NCI-H2196 treated with DMSO at 0.1 percent for 48 hours (cell line): ENCODE measurements at regions not wholly inside any gene's neighbourhood (a gene's known extent, or its start where the extent isn't known, plus 50 kb on each side); places are given as distances from the start of the nearest gene placed in this dataset.

Source experiments
- DNase-seq: peaks from one replicate; lab custom pipeline; 2025; ENCODE audit not compliant: unreplicated experiment; lab: John Stamatoyannopoulos, UW

DNA sequence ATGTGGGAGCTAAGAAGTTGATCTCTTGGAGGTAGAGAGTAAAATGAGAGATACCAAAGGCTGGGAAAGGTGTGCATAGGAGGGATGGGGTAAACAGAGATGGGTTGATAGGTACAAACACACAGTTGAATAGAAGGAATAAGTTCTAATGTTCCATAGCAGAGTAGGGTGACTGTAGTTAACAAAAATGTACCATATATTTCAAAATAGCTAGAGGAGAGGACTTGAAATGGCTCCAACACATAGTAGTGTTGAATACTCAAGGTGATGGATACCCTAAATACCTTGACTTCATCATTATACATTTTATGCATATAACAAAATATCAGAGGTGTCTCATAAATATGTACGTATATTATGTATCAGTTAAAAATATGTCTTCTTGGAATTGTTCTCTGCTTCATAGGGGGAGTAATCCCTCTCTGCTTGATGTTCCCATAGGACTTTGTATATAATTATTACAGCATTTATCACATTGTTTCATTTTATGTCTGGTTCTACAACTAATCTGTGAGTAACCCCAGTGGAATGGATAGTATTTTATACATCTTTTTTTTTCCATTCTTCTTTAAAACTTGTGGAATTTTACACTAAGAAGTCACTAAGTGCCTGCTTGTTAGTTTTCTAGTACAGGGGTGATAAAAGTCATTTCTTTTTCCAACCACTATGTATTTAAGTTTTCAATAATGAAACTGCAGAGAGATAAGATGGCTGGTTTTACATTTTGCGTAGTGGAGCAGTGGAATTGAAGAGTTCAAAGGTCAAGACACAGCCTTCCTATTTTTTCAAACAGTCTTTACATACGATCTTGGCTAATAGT lies 1940.0 kb upstream of the SEL1L start:
- no peak for DNase-seq

DNA sequence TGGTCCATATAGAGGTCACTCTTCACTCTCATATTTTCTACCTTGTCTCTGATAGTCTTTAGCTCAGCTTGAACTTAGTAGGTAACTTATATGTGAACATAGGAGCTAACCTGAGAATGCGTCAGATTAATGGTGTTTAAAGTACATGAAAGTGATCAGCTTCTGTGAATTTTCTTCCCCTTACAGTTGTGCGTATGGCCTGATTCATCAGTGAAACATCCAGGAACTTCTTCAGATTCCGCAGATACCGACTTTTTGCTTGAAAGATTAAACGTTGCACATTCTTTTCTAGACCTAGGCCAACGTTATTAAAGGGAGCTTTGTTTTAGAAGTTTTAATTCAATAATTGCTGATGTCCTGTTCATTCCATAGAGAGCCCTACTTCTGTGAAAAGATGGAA lies 1945.1 kb upstream of the SEL1L start:
- no peak for DNase-seq

DNA sequence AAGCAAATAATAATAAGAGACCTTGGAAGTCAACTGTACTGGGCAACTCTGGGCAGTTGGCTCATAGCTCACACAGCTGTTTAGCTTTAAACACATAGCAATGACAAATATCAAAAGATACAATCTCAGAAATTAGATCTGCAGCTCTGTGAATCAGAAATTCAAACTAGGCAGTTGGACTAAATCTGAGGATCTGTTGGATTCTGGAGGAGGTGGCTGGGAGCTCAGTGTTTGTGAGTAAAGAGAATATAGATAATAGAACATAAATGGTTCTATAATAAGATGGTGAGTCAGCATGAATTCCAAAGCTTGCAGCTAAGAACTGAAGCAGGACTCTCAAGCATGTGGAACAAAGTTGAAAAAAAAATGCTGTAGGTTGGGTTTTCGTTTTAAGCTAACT lies 1949.4 kb upstream of the SEL1L start:
- DNase-seq = no peak

GRCh38 chr14:83485591-83485990 lies 1951.9 kb upstream of the SEL1L start:
- no peak for DNase-seq

- DNase-seq = no peak
Observed at GRCh38 chr14:83491091-83491490, 1957.4 kb upstream of the SEL1L start.

DNA sequence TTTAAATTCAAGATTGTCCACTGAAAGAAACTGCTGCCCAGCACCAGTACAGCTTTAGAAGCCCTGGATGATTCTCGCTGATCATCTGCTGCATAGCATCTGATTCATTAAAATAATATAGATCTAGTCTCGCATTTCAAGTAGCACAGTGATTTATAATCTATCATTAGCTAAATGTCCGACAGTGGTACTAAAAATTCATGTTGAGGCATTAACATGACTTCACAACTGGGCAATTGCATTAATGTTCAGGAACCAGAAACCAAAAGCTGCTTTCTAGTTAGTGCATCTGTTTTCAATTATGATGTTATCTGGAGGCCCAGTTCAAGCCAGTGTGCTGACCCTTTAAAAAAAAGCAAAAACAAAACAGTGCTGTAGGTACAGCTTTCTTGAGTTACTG lies 1987.2 kb upstream of the SEL1L start:
- DNase-seq = no peak

GRCh38 chr14:83529531-83529930 lies 1995.9 kb upstream of the SEL1L start:
- no peak for DNase-seq

- no peak for DNase-seq
Observed at GRCh38 chr14:83533734-83534133, 1996.2 kb upstream of the FLRT2 start.

GRCh38 chr14:83534995-83535394 lies 1994.9 kb upstream of the FLRT2 start:
- DNase-seq = no peak

DNA sequence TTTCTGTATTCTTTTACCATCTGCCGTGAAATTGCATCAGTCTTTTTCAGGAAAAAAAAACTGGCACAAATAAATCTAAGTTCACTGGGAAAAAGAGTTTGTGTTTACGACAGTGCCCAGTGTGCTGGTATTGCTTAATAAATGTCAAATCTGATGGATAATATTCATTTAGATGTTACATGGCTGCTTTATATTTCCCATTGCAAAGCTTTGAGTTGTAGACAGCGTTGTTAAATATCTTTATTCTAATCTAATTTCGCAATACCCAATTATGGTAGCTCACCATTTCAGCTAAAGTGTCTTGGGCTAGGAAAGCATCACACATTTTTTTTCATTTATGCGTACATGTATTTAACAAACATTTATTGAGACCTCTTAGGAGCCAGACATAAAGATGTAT lies 1994.5 kb upstream of the FLRT2 start:
- DNase-seq = no peak

DNA sequence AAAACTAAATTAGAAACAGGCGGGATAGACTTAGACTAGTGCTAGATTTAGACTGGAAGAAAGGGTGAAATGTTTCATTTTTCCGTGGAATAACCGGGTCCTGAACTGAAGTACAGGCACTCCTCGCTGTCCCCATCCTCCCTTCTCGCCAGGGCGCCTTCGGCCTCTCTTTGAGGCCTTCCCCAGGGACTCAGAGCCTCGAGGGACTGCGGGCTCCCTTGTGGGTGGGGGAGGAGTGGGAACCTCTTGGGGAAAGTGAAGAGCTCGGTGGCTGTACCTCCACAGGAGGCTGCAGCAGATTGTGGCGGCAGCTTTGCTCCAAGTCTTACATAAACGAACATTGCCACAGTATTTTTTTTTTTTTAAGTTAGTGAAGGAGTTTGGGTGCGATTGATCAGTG lies 1988.8 kb upstream of the FLRT2 start:
- no peak for DNase-seq

DNA sequence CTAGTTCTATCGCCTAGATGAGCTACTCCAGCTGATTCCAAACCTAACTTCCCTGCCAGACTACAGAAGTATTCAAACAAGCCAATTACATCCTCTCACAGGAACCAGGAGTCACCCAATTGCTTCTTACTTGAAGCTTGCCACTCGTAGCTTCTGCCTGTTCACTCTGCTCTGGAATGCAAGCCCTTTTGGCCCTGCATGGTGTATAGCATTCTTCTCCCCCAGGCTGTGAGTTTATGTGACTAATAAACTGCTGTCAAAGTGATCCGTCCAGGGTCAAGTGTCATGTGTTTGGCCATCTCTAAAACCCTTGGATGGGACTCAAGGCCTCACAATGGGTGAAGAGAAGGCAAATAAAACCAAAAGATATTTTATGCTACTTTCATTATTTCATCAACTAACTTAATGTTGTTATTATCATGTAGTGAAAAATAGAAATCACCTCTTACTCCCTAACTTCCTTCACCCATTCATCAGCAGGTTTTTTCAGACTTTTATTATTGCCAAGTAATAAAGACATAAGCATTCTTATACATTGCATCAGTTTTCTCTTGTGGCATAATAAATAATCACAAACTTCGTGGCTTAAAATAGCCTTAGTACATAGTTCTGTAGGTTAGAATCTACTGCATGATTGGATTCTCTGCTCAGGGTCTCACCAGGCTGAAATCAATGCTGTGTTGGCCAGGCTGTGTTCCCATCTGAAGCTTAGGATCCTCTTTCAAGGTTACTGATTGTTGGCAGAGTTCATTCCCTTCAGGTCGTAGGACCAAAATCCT lies 1981.7 kb upstream of the FLRT2 start:
- DNase-seq = no peak

- DNase-seq = no peak
Observed at GRCh38 chr14:83556065-83556464, 1973.9 kb upstream of the FLRT2 start.

GRCh38 chr14:83556746-83557453 lies 1973.0 kb upstream of the FLRT2 start:
- DNase-seq = no peak

DNA sequence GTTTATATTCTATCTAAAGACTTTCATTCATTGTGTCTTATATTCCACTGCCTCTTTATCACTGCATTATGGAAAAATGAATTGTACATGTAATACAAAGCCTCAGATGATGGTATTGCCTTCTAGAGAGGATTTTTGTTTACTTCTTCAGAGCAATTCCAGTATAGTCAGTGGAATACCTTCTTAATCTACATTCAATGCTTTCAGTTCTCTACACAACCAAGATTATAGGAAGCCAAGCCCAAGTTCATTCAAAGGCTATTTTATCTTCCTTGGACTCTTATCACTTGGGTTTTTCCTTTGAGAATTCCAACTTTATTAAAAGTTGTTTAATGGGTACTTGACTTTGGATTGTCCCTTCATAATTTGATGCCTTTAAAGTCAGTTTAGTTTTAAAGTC lies 1971.0 kb upstream of the FLRT2 start:
- no peak for DNase-seq

- no peak for DNase-seq
Observed at GRCh38 chr14:83559721-83560120, 1970.2 kb upstream of the FLRT2 start.

- DNase-seq = no peak
Observed at GRCh38 chr14:83561261-83561660, 1968.7 kb upstream of the FLRT2 start.

GRCh38 chr14:83566567-83566966 lies 1963.4 kb upstream of the FLRT2 start:
- no peak for DNase-seq

DNA sequence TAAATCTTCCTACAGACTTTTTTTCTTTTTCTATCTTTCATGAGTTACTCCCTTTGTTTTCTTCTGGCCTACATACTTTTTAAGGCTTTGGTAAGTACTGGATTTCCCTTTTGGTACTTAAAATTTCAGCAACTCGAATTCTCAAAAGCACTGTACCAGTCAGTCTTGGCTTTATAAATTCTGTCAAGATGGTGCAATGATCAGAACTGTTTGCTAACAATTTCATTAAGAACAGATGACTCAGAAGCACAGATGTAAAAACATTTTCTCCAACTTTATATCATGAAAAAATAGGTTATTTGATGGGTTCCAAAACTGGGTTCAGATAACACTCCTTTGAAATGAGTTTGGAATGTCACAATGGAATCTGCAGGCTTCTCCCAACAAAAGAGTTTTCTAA lies 1961.8 kb upstream of the FLRT2 start:
- DNase-seq = no peak

DNA sequence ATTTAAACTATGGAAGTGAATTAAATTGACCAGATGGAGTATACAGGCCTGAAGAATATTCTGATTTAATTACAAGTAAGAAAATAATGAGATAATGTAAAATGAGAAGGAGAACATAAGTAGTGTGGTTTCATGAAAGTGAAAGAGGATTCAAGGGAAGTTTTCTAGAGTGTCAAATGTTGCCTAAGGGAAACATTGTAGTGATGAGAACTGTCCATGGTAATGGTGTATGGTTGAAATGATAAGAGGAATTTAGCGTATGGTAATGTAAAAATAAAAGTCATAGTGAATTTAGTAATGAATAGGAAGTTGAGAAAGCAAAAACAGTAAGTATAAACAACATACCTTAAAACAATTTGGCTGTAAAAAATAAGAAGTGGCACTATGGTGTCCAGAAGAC lies 1954.6 kb upstream of the FLRT2 start:
- DNase-seq = no peak

DNA sequence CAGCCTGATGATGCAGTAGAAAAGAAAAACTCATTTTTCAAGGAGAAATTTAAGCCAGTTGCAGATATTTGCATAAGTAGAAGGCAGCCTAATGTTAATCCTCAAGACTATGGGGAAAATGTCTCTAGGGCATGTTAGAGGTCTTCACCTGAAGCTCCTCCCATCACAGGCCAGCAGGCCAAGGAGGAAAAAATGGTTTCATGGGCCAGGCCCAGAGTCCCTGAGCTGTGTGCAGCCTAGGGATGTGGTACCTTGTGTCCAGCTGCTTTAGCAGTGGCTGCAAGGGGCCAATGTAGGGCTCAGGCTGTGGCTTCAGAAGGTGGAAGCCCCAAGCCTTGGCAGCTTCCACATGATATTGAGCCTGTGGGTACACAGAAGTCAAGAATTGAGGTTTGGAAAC lies 1946.7 kb upstream of the FLRT2 start:
- DNase-seq = no peak

- no peak for DNase-seq
Observed at GRCh38 chr14:83594874-83595273, 1935.1 kb upstream of the FLRT2 start.
